GM12872 (cell line): ENCODE measurements at regions not wholly inside any gene's neighbourhood (a gene's known extent, or its start where the extent isn't known, plus 50 kb on each side); places are given as distances from the start of the nearest gene placed in this dataset.

Source experiments
- TF ChIP-seq, protein P1 (sequence below): IDR thresholded peaks from 3 replicates; pipeline ENCODE4 v1.5.1; 2011; ENCODE audit warnings: low read depth, mild to moderate bottlenecking, low read length, moderate library complexity; ENCODE audit not compliant: insufficient read depth

DNA sequence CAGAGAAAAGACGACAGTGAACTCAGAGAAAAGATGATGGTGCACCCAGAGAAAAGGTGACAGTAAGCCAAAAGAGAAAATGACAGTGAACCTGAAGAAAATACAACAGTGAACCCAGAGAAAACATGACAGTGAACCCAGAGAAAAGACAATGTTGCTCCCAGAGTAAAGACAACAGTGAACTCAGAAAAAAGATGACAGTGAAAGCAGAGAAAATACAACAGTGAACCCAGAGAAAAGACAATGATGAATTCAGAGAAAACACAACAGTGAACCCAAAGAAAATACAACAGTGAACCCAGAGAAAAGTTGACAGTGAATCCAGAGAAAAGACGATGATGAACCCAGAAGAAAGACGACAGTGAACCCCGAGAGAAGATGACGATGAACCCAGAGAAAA, 140.5 kb upstream of the MAP3K4 start:
- TF ChIP-seq, protein P1, sequence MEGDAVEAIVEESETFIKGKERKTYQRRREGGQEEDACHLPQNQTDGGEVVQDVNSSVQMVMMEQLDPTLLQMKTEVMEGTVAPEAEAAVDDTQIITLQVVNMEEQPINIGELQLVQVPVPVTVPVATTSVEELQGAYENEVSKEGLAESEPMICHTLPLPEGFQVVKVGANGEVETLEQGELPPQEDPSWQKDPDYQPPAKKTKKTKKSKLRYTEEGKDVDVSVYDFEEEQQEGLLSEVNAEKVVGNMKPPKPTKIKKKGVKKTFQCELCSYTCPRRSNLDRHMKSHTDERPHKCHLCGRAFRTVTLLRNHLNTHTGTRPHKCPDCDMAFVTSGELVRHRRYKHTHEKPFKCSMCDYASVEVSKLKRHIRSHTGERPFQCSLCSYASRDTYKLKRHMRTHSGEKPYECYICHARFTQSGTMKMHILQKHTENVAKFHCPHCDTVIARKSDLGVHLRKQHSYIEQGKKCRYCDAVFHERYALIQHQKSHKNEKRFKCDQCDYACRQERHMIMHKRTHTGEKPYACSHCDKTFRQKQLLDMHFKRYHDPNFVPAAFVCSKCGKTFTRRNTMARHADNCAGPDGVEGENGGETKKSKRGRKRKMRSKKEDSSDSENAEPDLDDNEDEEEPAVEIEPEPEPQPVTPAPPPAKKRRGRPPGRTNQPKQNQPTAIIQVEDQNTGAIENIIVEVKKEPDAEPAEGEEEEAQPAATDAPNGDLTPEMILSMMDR: no peak

DNA sequence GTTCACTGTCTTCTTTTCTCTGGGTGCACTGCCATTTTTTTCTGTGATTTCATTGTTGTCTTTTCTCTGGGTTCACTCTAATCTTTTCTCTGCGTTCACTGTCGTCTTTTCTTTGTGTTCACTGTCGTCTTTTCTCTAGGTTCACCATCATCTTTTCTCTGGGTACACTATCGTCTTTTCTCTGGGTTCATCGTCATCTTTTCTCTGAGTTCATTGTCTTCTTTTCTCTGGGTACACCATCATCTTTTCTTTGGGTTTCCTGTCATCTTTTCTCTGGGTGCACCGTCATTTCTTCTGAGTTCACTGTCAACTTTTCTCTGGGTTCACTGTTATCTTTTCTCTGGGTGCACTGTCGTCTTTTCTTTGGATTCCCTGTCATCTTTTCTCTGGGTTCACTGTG, 137.6 kb upstream of the MAP3K4 start:
- TF ChIP-seq, protein P1: no peak

- TF ChIP-seq, protein P1: no peak
Observed at GRCh38 chr6:160858886-160859285, 132.7 kb upstream of the MAP3K4 start.

- TF ChIP-seq, protein P1: no peak
Observed at GRCh38 chr6:160859822-160860221, 131.7 kb upstream of the MAP3K4 start.

GRCh38 chr6:160861824-160862223, 129.7 kb upstream of the MAP3K4 start:
- TF ChIP-seq, protein P1: no peak

DNA sequence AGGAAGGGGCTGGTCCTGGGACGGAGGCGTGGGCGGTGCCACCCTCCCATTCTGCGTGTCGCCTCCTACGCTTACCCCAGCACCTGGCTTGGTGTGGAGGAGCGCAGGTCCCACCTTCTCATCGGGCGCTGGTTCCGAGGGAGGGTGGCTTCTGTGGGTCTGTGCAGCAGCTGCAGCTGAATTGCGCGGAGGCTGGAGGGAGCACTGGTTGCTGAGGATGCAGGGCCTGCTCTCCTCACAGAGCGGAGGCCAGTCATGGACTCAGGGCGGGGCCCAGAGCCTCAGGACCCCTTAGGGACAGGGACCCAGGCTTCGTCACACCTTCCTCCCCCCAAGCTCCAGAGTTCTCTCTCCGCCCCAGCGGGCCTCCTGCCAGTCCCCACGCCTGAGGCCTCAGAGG, 127.8 kb upstream of the MAP3K4 start:
- TF ChIP-seq, protein P1: no peak

GRCh38 chr6:160871320-160871719, 120.2 kb upstream of the MAP3K4 start:
- TF ChIP-seq, protein P1: no peak
